H1 (cell line): ENCODE measurements at regions not wholly inside any gene's neighbourhood (a gene's known extent, or its start where the extent isn't known, plus 50 kb on each side); places are given as distances from the start of the nearest gene placed in this dataset.

Experiments
- CTCF ChIA-PET: fragments of 300-600 bp; sonication (Branson Sonifier 250); formaldehyde crosslinking; loops from one replicate; lab custom pipeline; 2021; ENCODE audit not compliant: partially characterized antibody; lab: Charles Lee
- POLR2A ChIA-PET: fragments of 300-600 bp; sonication (Branson Sonifier 250); formaldehyde crosslinking; loops from one replicate; lab custom pipeline; 2021; ENCODE audit warnings: inconsistent platforms; ENCODE audit not compliant: partially characterized antibody; lab: Charles Lee
- DNase-seq, 2 experiments: peaks; one replicate each; pipeline versions ENCODE4 v3.0.0 to v3.0.0-alpha.2; 2010 to 2022; ENCODE audit warnings: low spot score in 2 of 2, low read depth in 1 of 2, mixed read lengths in 1 of 2
- FAIRE-seq: peaks from 2 replicates; lab custom pipeline; 2011; peaks lifted over from hg19 to GRCh38; lab: Jason Lieb, UNC
- H2AFZ ChIP-seq: 2 replicates; pipeline ENCODE4 v1.8.1; 2012; ENCODE audit warnings: low read length, inconsistent platforms
- H2AK5ac ChIP-seq: 2 replicates; pipeline ENCODE4 v1.6.1; 2013; ENCODE audit warnings: low read depth, low read length
- H2BK120ac ChIP-seq: replicated peaks from 2 replicates; pipeline ENCODE3; 2013; ENCODE audit warnings: low read depth, low read length, inconsistent platforms
- H2BK12ac ChIP-seq: 2 replicates; pipeline ENCODE4 v1.6.1; 2013; ENCODE audit warnings: low read depth, low read length
- H2BK15ac ChIP-seq: 2 replicates; pipeline ENCODE4 v1.6.1; 2013; ENCODE audit warnings: low read length
- H2BK20ac ChIP-seq: 2 replicates; pipeline ENCODE4 v1.6.1; 2013; ENCODE audit warnings: low read length
- H2BK5ac ChIP-seq: 2 replicates; pipeline ENCODE4 v1.6.1; 2013; ENCODE audit warnings: low read depth, low read length
- H3K14ac ChIP-seq: 2 replicates; pipeline ENCODE4 v1.6.1; 2013; ENCODE audit warnings: inconsistent platforms; ENCODE audit not compliant: insufficient read length
- H3K18ac ChIP-seq: 2 replicates; pipeline ENCODE4 v1.6.1; 2013; ENCODE audit warnings: low read length; ENCODE audit errors: extremely low read depth
- H3K23ac ChIP-seq: 2 replicates; pipeline ENCODE4 v1.6.1; 2013; ENCODE audit warnings: inconsistent platforms; ENCODE audit not compliant: insufficient read length
- H3K23me2 ChIP-seq: 2 replicates; pipeline ENCODE4 v1.6.1; 2013; ENCODE audit warnings: low read depth, low read length
- H3K27ac ChIP-seq: 2 replicates; pipeline ENCODE4 v1.6.1; 2011; ENCODE audit warnings: low read depth, low read length, inconsistent platforms
- H3K27me3 ChIP-seq, 4 experiments: replicated peaks in 1 of 4; 1 replicate in 1 of 4; 2 replicates in 3 of 4; pipeline versions ENCODE4 v1.6.1 to v1.8.1; 2011 to 2013; ENCODE audit warnings: low read length in 3 of 4, mild to moderate bottlenecking in 3 of 4, inconsistent platforms in 2 of 4, mixed read lengths in 2 of 4, moderate library complexity in 1 of 4; ENCODE audit not compliant: control insufficient read depth in 3 of 4, insufficient read depth in 3 of 4; ENCODE audit errors: extremely low read depth in 1 of 4
- H3K36me3 ChIP-seq, 4 experiments: 2 replicates each; pipeline versions ENCODE4 v1.6.1 to v1.8.1; 2011 to 2013; ENCODE audit warnings: mild to moderate bottlenecking in 4 of 4, low read length in 3 of 4, moderate library complexity in 2 of 4, control low read depth in 1 of 4, inconsistent platforms in 1 of 4; ENCODE audit not compliant: insufficient read depth in 4 of 4, control insufficient read depth in 2 of 4
- H3K4ac ChIP-seq: replicated peaks from 2 replicates; pipeline ENCODE3; 2013; ENCODE audit warnings: low read length, low read depth, mixed read lengths, inconsistent platforms; ENCODE audit not compliant: insufficient read length
- H3K4me1 ChIP-seq, 4 experiments: replicated peaks in 1 of 4; 1 replicate in 1 of 4; 2 replicates in 3 of 4; pipeline versions ENCODE4 v1.6.1 to v1.8.1; 2011 to 2013; ENCODE audit warnings: low read length in 3 of 4, inconsistent platforms in 2 of 4, mixed read lengths in 1 of 4; ENCODE audit not compliant: insufficient read depth in 4 of 4, control insufficient read depth in 3 of 4
- H3K4me2 ChIP-seq, 2 experiments: 2 replicates each; pipeline versions ENCODE4 v1.6.1 to v1.8.1; 2011 to 2013; ENCODE audit warnings: low read depth in 2 of 2, low read length in 2 of 2, control low read depth in 1 of 2, inconsistent platforms in 1 of 2, mild to moderate bottlenecking in 1 of 2; ENCODE audit not compliant: insufficient read depth in 1 of 2
- H3K4me3 ChIP-seq, 4 experiments: fragments of 200-600, 300-600 bp in 1 of 4; sonication (generic), shearing (Covaris generic), sonication (Bioruptor Twin) in 1 of 4; 2 replicates each; pipeline versions ENCODE4 v1.5.1 to v1.8.1; 2011 to 2016; ENCODE audit warnings: low read length in 4 of 4, low read depth in 3 of 4, control low read depth in 2 of 4, inconsistent platforms in 2 of 4, mild to moderate bottlenecking in 2 of 4, mixed read lengths in 1 of 4, moderate library complexity in 1 of 4; ENCODE audit not compliant: insufficient read depth in 2 of 4; ENCODE audit errors: extremely low read depth in 1 of 4
- H3K56ac ChIP-seq: replicated peaks from 2 replicates; pipeline ENCODE3; 2013; ENCODE audit warnings: low read depth, mild to moderate bottlenecking, mixed read lengths, low read length, inconsistent platforms; ENCODE audit not compliant: insufficient read length
- H3K79me1 ChIP-seq: 2 replicates; pipeline ENCODE4 v1.6.1; 2013; ENCODE audit warnings: low read depth, low read length, control low read depth
- H3K79me2 ChIP-seq, 2 experiments: 2 replicates each; pipeline versions ENCODE4 v1.6.1 to v1.8.1; 2012 to 2013; ENCODE audit warnings: low read length in 2 of 2, mild to moderate bottlenecking in 2 of 2, inconsistent platforms in 1 of 2; ENCODE audit not compliant: insufficient read depth in 2 of 2, control insufficient read depth in 1 of 2
- H3K9ac ChIP-seq, 4 experiments: replicated peaks in 1 of 4; 1 replicate in 1 of 4; 2 replicates in 3 of 4; pipeline versions ENCODE4 v1.6.1 to v1.8.1; 2011 to 2013; ENCODE audit warnings: low read depth in 3 of 4, low read length in 3 of 4, control low read depth in 2 of 4, mild to moderate bottlenecking in 2 of 4, moderate library complexity in 2 of 4, inconsistent platforms in 1 of 4; ENCODE audit errors: extremely low read depth in 1 of 4
- H3K9me3 ChIP-seq, 2 experiments: 2 replicates each; pipeline versions ENCODE4 v1.6.1 to v1.8.1; 2012 to 2013; ENCODE audit warnings: mild to moderate bottlenecking in 2 of 2, moderate library complexity in 2 of 2, control low read depth in 1 of 2, inconsistent platforms in 1 of 2, low read depth in 1 of 2, low read length in 1 of 2, mixed read lengths in 1 of 2; ENCODE audit not compliant: insufficient read depth in 2 of 2
- H4K20me1 ChIP-seq, 2 experiments: replicated peaks in 1 of 2; 2 replicates each; pipeline versions ENCODE3 to v1.8.1; 2011 to 2013; ENCODE audit warnings: inconsistent platforms in 2 of 2, low read length in 2 of 2, mild to moderate bottlenecking in 1 of 2; ENCODE audit not compliant: insufficient read depth in 2 of 2, control insufficient read depth in 1 of 2
- H4K5ac ChIP-seq: 2 replicates; pipeline ENCODE4 v1.6.1; 2013; ENCODE audit warnings: low read length, low read depth, mixed read lengths, inconsistent platforms; ENCODE audit not compliant: insufficient read length
- H4K8ac ChIP-seq: 2 replicates; pipeline ENCODE4 v1.8.0; 2013; ENCODE audit warnings: mild to moderate bottlenecking, moderate library complexity, low read length, inconsistent platforms; ENCODE audit not compliant: insufficient read depth; ENCODE audit errors: extremely low read depth
- H4K91ac ChIP-seq: replicated peaks from 2 replicates; pipeline ENCODE3; 2013; ENCODE audit warnings: low read length, mixed read lengths, inconsistent platforms; ENCODE audit not compliant: insufficient read length
- CBX5 ChIP-seq: fragments of 300-800, 300-1000 bp; sonication (generic); IDR thresholded peaks from 2 replicates; pipeline ENCODE4 v1.7.1; 2016; ENCODE audit warnings: antibody characterized with exemption, low read length, low read depth
- CHD1 ChIP-seq: IDR thresholded peaks from 2 replicates; pipeline ENCODE4 v1.6.1; 2012; ENCODE audit warnings: low read depth, low read length, improper control_type of control experiment
- KDM4A ChIP-seq: IDR thresholded peaks from one replicate; pipeline ENCODE4 v1.7.1; 2012; ENCODE audit warnings: low read depth, mild to moderate bottlenecking, moderate library complexity, low read length, inconsistent platforms; ENCODE audit not compliant: severe bottlenecking
- NANOG ChIP-seq: IDR thresholded peaks from 2 replicates; pipeline ENCODE4 v1.6.1; 2011; ENCODE audit warnings: low read length, low read depth, mild to moderate bottlenecking, inconsistent platforms; ENCODE audit not compliant: insufficient read depth, poor library complexity, severe bottlenecking
- NRF1 ChIP-seq: IDR thresholded peaks from 2 replicates; pipeline ENCODE4 v1.6.1; 2011; ENCODE audit warnings: mild to moderate bottlenecking, low read depth, low read length, improper control_type of control experiment
- POU5F1 ChIP-seq: IDR thresholded peaks from 2 replicates; pipeline ENCODE4 v1.6.1; 2011; ENCODE audit warnings: low read depth, mild to moderate bottlenecking, low read length, moderate library complexity
- SRF ChIP-seq: IDR thresholded peaks from 2 replicates; pipeline ENCODE4 v1.6.1; 2011; ENCODE audit warnings: mild to moderate bottlenecking, low read depth, low read length, moderate library complexity
- TAF7 ChIP-seq: optimal IDR thresholded peaks from 2 replicates; pipeline ENCODE3; 2011; ENCODE audit warnings: low read depth, mild to moderate bottlenecking, inconsistent platforms, low read length, moderate library complexity, borderline replicate concordance
- WGBS, 2 experiments: shearing (Covaris generic) in 1 of 2; methylation state at CpG; one replicate each; pipeline versions ENCODE4 v1.1.6 to v1.1.7; 2013 to 2015; ENCODE audit warnings: low lambda C conversion rate in 2 of 2, mixed read lengths in 2 of 2, inconsistent platforms in 1 of 2, low coverage in 1 of 2, missing lambda C conversion rate in 1 of 2; ENCODE audit not compliant: insufficient replicate concordance in 2 of 2, insufficient coverage in 1 of 2, insufficient read length in 1 of 2; ENCODE audit errors: extremely low coverage in 1 of 2, missing lambda C conversion rate in 1 of 2; 5-methylcytosine and 5-hydroxymethylcytosine counted together

DNA sequence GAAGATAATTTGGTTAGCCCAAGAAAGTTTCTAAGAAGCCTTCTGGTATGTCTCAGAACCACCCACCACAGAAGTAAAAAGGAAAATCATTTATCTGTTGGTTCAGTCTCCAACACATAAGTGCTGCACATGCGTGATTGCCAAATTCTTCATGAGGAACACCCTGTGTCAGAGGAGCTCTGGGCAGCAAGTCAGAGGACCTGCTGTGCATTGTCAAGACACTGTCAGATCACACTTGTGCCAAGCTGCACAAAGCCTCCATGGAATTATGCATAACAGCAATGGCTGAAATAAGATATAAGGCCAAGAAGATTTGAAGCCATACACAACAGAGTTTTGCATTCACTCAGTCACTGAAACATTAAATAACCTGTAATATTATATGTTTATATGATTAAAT lies 1304.7 kb upstream of the FLRT2 start:
- no peak overlapping the region for H3K23ac ChIP-seq
- no peak overlapping the region for H3K14ac ChIP-seq
- no peak overlapping the region for H3K4ac ChIP-seq
- no peak overlapping the region for H2BK15ac ChIP-seq
- H4K5ac ChIP-seq = no peak overlapping the region
- H3K4me1 ChIP-seq = no peaks in the 10 kb centered on the region
- H2AFZ ChIP-seq = no peak overlapping the region
- no peak overlapping the region for H3K4me3 ChIP-seq
- ChIA-PET POLR2A (no interaction called here), CTCF (no interaction called here)
- no peak overlapping the region for H2BK120ac ChIP-seq
- 100% methylated on average over 1 of the region's 1 CpG; no CpG with 5 or more reads in 1 of the 2 experiments for WGBS, 2 experiments
- H3K36me3 ChIP-seq = no peaks in the 10 kb centered on the region
- no peak overlapping the region for H3K18ac ChIP-seq
- H3K79me1 ChIP-seq = no peaks in the 10 kb centered on the region
- H3K4me2 ChIP-seq = no peak overlapping the region
- TF ChIP-seq KDM4A (no peak), TAF7 (no peak), CBX5 (no peak), NANOG (no peak), NRF1 (no peak), SRF (no peak), CHD1 (no peak), POU5F1 (no peak)
- H2BK5ac ChIP-seq = no peak overlapping the region
- H2AK5ac ChIP-seq = no peak overlapping the region
- H2BK20ac ChIP-seq = no peak overlapping the region
- H3K56ac ChIP-seq = no peak overlapping the region
- no peak overlapping the region for H4K8ac ChIP-seq
- no peak overlapping the region for H4K91ac ChIP-seq
- FAIRE-seq (no peak), DNase-seq (no peak)
- H3K27me3 ChIP-seq = no peaks in the 10 kb centered on the region
- no peaks in the 10 kb centered on the region; the same call in 1 of the 2 replicates for H3K23me2 ChIP-seq
- H3K79me2 ChIP-seq = no peaks in the 10 kb centered on the region
- H3K27ac ChIP-seq = no peak overlapping the region
- no peak overlapping the region for H2BK12ac ChIP-seq
- H3K9me3 ChIP-seq = no peaks in the 10 kb centered on the region
- H4K20me1 ChIP-seq = no peaks in the 10 kb centered on the region
- no peak overlapping the region; a peak in 1 of 7 replicates for H3K9ac ChIP-seq
